SU-DHL-6 (cell line): ENCODE measurements at regions not wholly inside any gene's neighbourhood (a gene's known extent, or its start where the extent isn't known, plus 50 kb on each side); places are given as distances from the start of the nearest gene placed in this dataset.

ENCODE experiments used
- H2AFZ ChIP-seq: fragments of 200-600 bp; sonication (generic); 2 replicates; pipeline ENCODE4 v1.6.1; 2014; ENCODE audit warnings: low read depth, mild to moderate bottlenecking, moderate library complexity, mixed read lengths, antibody characterized with exemption, low read length; ENCODE audit not compliant: severe bottlenecking
- H3F3A ChIP-seq: fragments of 200-600 bp; shearing (Covaris generic); 2 replicates; pipeline ENCODE4 v1.6.0; 2016; ENCODE audit warnings: antibody characterized with exemption, mild to moderate bottlenecking; ENCODE audit not compliant: insufficient read depth
- H3K27ac ChIP-seq: fragments of 200-600 bp; sonication (generic); 2 replicates; pipeline ENCODE4 v1.5.1; 2016; ENCODE audit warnings: low read depth, mild to moderate bottlenecking, low read length, moderate library complexity, mixed read lengths
- H3K27me3 ChIP-seq: fragments of 200-600 bp; sonication (generic), shearing (Covaris generic); 2 replicates; pipeline ENCODE4 v1.6.0; 2014; ENCODE audit warnings: mild to moderate bottlenecking, low read length
- H3K36me3 ChIP-seq: fragments of 200-600 bp; sonication (generic); 2 replicates; pipeline ENCODE4 v1.6.1; 2014; ENCODE audit warnings: mild to moderate bottlenecking, low read length, mixed read lengths
- H3K4me2 ChIP-seq: fragments of 300-600, 200-600 bp; shearing (Covaris generic), sonication (generic); 2 replicates; pipeline ENCODE4 v1.6.0; 2014; ENCODE audit warnings: low read length, low read depth, mild to moderate bottlenecking; ENCODE audit not compliant: poor library complexity, severe bottlenecking
- H3K4me3 ChIP-seq: fragments of 200-600 bp; sonication (generic); 2 replicates; pipeline ENCODE4 v1.5.1; 2014; ENCODE audit warnings: antibody characterized with exemption, low read length, mild to moderate bottlenecking, mixed read lengths; ENCODE audit not compliant: insufficient read depth, poor library complexity, severe bottlenecking
- H3K79me2 ChIP-seq: fragments of 200-600 bp; sonication (generic); 2 replicates; pipeline ENCODE4 v1.6.1; 2014; ENCODE audit warnings: mild to moderate bottlenecking, low read length, moderate library complexity; ENCODE audit not compliant: insufficient read depth
- H3K9ac ChIP-seq: fragments of 200-600 bp; sonication (generic); 2 replicates; pipeline ENCODE4 v1.7.0; 2014; ENCODE audit warnings: mild to moderate bottlenecking, low read length
- H3K9me2 ChIP-seq: fragments of 200-600 bp; sonication (generic); replicated peaks from 2 replicates; pipeline ENCODE4 v1.6.1; 2014; ENCODE audit warnings: low read length; ENCODE audit not compliant: insufficient read depth
- H3K9me3 ChIP-seq: fragments of 200-600 bp; sonication (generic); 2 replicates; pipeline ENCODE4 v1.6.1; 2014; ENCODE audit warnings: low read length, mixed read lengths; ENCODE audit not compliant: insufficient read depth
- H4K20me1 ChIP-seq: fragments of 200-600 bp; sonication (generic); 2 replicates; pipeline ENCODE4 v1.6.1; 2014; ENCODE audit warnings: low read depth, mild to moderate bottlenecking, antibody characterized with exemption, low read length, moderate library complexity, mixed read lengths
- CTCF ChIP-seq: fragments of 200-600 bp; sonication (generic); IDR thresholded peaks from one replicate; pipeline ENCODE4 v1.5.1; 2017; ENCODE audit warnings: antibody characterized with exemption, mild to moderate bottlenecking, low read length, moderate library complexity; ENCODE audit not compliant: insufficient read depth, poor library complexity, severe bottlenecking
- EZH2phosphoT487 ChIP-seq: fragments of 200-600 bp; sonication (generic), shearing (Covaris generic); conservative IDR thresholded peaks from 2 replicates; pipeline ENCODE4 v1.6.1; 2018; ENCODE audit warnings: mild to moderate bottlenecking, antibody characterized with exemption, low read length, moderate library complexity, mixed read lengths

- Histone ChIP-seq H3K36me3 (no peaks in the 10 kb centered on the region), H2AFZ (no peak overlapping the region), H3K27ac (no peak overlapping the region), H3F3A (no peaks in the 10 kb centered on the region), H4K20me1 (no peaks in the 10 kb centered on the region), H3K79me2 (no peaks in the 10 kb centered on the region), H3K27me3 (no peaks in the 10 kb centered on the region), H3K4me3 (no peak overlapping the region), H3K9ac (no peak overlapping the region), H3K9me2 (no peaks in the 10 kb centered on the region), H3K9me3 (no peaks in the 10 kb centered on the region), H3K4me2 (no peak overlapping the region)
- TF ChIP-seq CTCF (no peak), EZH2phosphoT487 (no peak)
These were observed 254.3 kb upstream of the PRR20A start for GRCh38 chr13:56886398-56886797.

GRCh38 chr13:56888455-56888854, 252.3 kb upstream of the PRR20A start:
- H3K4me2 ChIP-seq, result no peak overlapping the region
- H3F3A ChIP-seq, result no peaks in the 10 kb centered on the region
- TF ChIP-seq CTCF, result no peak
- TF ChIP-seq EZH2phosphoT487, result no peak
- no peaks in the 10 kb centered on the region for H3K9me2 ChIP-seq
- H3K79me2 ChIP-seq, result no peaks in the 10 kb centered on the region
- H3K9ac ChIP-seq, result no peak overlapping the region
- H3K36me3 ChIP-seq, result no peaks in the 10 kb centered on the region
- H3K4me3 ChIP-seq, result no peak overlapping the region
- H4K20me1 ChIP-seq, result no peaks in the 10 kb centered on the region
- no peak overlapping the region for H3K27ac ChIP-seq
- H3K9me3 ChIP-seq, result no peaks in the 10 kb centered on the region
- no peak overlapping the region for H2AFZ ChIP-seq
- H3K27me3 ChIP-seq, result no peaks in the 10 kb centered on the region

- Histone ChIP-seq H3F3A (no peaks in the 10 kb centered on the region), H3K79me2 (no peaks in the 10 kb centered on the region), H3K36me3 (no peaks in the 10 kb centered on the region), H4K20me1 (no peaks in the 10 kb centered on the region), H3K4me2 (no peak overlapping the region), H3K27ac (no peak overlapping the region), H3K27me3 (no peaks in the 10 kb centered on the region), H3K9ac (no peak overlapping the region), H3K4me3 (no peak overlapping the region), H2AFZ (no peak overlapping the region), H3K9me2 (no peaks in the 10 kb centered on the region), H3K9me3 (no peaks in the 10 kb centered on the region)
- TF ChIP-seq CTCF (no peak), EZH2phosphoT487 (no peak)
These were observed 246.9 kb upstream of the PRR20A start for GRCh38 chr13:56893843-56894242.
